GM12878 (cell line): ENCODE measurements at regions not wholly inside any gene's neighbourhood (a gene's known extent, or its start where the extent isn't known, plus 50 kb on each side); places are given as distances from the start of the nearest gene placed in this dataset.
"Not testable (repeated sequence)": the region's sequence is repeated elsewhere in the genome, so short reads cannot be mapped to it uniquely, and the experiment has no call there.

ENCODE experiments used
- CHD4 ChIP-seq: fragments of 200-600 bp; sonication (generic); IDR thresholded peaks from 2 replicates; pipeline ENCODE4 v1.6.1; 2016; ENCODE audit warnings: mild to moderate bottlenecking
- CTCF ChIP-seq, 3 experiments: IDR thresholded peaks in 2 of 3; conservative IDR thresholded peaks in 1 of 3; 2 replicates each; pipeline ENCODE4 v1.5.1; 2011; ENCODE audit warnings: low read depth in 3 of 3, low read length in 3 of 3, mild to moderate bottlenecking in 3 of 3, control low read depth in 2 of 3, moderate library complexity in 2 of 3, inconsistent platforms in 1 of 3, mixed read lengths in 1 of 3; ENCODE audit not compliant: control insufficient read depth in 2 of 3, insufficient read depth in 1 of 3; ENCODE audit errors: extremely low read depth in 1 of 3
- IKZF1 ChIP-seq: fragments of 450-650 bp; conservative IDR thresholded peaks from 2 replicates; pipeline ENCODE4 v1.6.1; 2017; ENCODE audit warnings: antibody characterized with exemption, mild to moderate bottlenecking
- MAX ChIP-seq: IDR thresholded peaks from 2 replicates; pipeline ENCODE4 v1.6.1; 2012; ENCODE audit warnings: low read depth, low read length, improper control_type of control experiment

GRCh38 chr2:186385638-186386201 is 100.3 kb upstream of the ZC3H15 start:
- not testable (repeated sequence) for TF ChIP-seq IKZF1; CTCF (IDR thresholded peaks at IDR 0.05 in 2 of 3, conservative IDR thresholded peaks at IDR 0.05 in 1 of 3; ENCODE audit: control insufficient read depth in 2 of 3, extremely low read depth in 1 of 3, insufficient read depth in 1 of 3, low read depth in 3 of 3, low read length in 3 of 3); MAX; CHD4
